GM18507 (cell line): ENCODE measurements at regions not wholly inside any gene's neighbourhood (a gene's known extent, or its start where the extent isn't known, plus 50 kb on each side); places are given as distances from the start of the nearest gene placed in this dataset.

Source experiments
- DNase-seq: peaks from one replicate; pipeline ENCODE4 v3.0.0; 2011; ENCODE audit warnings: low read depth; ENCODE audit not compliant: insufficient read length; ENCODE audit errors: extremely low spot score
- FAIRE-seq: peaks from 2 replicates; lab custom pipeline; 2011; peaks lifted over from hg19 to GRCh38; lab: Jason Lieb, UNC

DNA sequence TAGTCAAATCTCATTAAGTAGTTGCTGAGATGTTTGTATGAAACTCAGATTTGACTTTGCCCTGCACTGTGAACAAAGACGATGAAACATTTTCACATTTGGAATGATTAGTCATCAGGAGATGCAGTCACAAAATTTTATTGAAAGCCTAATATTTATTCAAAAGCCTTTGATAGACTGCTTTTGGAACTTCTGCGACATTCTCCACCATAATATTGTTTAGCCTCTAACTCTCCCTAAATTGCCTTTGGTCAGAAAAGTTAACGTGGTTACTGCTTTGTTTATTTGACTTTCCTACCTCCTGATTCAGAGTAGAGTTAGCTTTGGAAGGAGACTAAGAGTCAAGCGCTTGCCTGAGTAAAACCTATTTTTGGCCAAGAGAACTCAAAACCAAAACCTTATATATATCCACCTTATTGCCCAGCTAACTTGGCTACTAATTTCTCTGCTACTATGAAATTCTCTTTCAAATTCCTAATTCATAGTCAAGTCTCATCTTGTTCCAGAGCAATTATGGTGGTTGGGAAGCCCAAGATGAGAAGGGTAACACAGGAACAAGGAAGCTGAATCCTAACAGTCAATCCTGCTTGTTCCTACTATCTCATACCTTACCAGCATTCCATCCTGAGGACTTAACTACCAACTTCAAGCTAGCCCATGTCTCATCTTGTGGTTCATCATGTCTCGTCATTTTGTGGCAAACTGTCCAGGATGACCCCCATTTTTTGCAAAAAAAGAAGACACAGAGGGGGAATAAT is 429.6 kb downstream of the USP25 start:
- FAIRE-seq = no peak
- DNase-seq = no peak

DNA sequence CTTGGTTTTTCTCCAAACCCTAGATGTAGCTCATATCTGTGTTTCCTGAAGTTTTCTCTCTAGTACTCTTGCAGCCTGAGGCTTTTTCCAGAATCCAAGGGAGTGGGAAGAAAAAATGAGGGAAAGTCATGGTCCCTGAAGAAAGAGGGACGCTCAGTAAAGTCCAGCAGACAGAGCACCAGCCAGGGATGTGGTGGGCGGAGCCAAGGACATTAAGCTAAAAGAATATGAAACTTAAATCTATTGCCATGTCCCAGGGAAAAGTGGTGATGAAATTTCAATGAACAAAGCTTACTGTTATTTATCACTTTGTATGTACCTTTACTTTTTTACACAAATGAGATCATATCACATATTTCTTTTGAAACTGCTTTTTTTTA is 430.2 kb downstream of the USP25 start:
- DNase-seq = no peak
- FAIRE-seq = no peak

DNA sequence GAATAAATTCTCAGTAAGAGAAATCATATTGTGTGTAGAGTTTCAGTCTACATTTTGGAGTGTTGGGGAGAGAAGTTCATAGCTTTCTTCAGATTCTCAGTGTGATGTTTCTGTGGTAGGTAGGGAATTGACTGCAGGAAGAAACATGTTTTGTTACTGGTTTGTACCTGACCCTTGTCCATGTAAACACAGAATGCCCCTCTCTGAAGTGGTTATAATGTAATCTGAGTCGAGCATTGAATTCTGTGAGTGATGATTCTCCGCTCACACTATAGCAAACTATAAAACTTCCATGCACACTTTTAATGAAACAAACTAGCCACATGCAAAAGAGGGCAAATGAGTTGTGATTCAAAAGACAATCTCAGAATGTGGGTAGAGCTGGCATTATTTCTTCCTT is 433.2 kb downstream of the USP25 start:
- no peak for DNase-seq
- no peak for FAIRE-seq

DNA sequence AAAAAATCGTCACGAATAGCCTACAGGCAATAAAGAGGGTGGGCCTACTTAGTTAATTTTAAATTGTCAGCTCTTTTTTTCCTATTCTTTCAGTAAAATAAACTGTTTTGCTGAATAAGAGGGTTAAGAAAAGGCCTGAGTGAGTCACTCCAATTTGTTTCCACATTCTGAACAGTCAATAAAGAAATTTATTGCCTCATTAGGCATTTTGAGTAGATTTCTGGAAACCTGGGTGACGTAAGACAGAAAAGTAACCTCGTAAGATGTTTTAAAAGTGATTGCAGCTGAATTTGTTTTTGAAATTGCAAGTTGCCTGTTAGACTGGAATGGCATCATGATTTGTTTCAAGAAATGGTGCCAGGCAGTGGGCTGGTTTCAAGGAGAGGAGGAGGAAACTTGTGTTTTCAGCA is 439.3 kb downstream of the USP25 start:
- DNase-seq (no peak), FAIRE-seq (no peak)

DNA sequence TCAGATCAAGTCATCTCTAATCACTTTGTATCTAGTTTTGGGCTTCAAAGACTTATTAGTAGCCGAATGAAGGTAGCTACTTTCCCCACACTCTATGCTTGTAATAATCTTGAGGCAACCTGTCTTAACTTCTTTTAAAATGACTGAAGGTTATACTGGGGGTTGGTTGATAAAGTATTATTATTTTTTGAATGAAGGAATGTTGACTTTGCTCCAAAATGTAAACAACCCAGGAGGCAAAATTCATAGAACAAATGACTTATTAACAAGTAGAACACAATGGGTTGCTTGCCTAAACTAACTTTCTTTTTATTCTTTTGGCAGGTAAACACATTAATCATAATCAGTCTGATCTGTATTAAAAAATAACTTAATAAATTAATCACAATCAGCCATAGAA is 440.0 kb downstream of the USP25 start:
- no peak for FAIRE-seq
- DNase-seq = no peak

DNA sequence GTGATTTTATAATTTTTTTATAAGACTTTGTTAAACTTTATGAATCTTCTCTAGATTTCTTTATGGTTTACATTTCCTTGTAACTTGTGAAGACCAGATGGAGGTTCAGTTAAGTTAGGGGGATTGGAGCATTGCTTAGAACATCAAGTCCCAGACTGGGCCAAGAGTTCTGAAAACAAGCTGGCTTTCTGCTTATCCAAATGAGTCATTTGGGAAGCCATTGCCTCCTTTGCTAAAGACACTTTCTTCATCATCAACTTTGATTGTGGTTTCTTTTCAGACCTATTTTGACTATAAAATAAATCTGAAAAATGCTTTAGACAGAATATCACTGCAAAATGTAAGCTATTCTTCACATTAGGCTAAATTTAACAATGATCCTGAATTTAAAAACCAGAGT is 446.8 kb downstream of the USP25 start:
- no peak for FAIRE-seq
- DNase-seq = no peak

DNA sequence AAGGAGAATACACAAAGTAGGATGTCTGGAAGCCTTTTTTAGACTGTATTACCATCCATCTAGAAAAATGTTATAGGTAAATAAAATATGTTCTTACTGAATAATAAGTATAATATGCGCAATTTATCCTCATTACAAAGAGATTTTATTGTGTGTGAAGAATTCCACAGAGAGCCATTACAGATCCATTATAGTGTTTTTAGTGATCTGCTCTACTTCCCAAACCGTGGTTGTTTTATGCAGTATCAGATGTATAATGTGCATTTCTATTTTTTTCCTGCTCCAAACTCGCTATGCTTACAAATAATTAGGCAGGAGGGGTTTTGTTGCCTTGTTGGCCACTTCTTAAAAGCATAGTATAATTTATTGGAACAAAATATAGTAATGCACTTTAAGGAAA is 447.8 kb downstream of the USP25 start:
- FAIRE-seq (no peak), DNase-seq (no peak)

DNA sequence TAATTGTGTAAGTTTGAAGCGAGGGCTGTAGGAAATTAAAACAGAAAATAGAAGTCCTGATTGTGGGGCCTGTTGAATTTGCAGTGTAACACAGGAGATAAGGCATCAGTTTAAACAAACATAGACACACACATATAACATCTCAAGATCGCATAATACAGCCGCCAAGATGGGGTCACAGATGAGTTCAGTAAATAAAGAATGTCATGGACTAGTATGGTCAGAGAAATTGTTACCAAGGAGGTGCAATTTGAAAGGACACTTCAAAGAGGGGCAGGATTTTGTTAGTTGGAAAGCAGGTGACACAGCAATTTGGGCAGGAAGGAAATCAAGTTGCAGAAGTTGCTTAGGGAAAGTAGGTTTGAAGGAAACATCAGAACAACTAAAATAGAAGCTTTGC is 450.0 kb downstream of the USP25 start:
- DNase-seq (no peak), FAIRE-seq (no peak)

DNA sequence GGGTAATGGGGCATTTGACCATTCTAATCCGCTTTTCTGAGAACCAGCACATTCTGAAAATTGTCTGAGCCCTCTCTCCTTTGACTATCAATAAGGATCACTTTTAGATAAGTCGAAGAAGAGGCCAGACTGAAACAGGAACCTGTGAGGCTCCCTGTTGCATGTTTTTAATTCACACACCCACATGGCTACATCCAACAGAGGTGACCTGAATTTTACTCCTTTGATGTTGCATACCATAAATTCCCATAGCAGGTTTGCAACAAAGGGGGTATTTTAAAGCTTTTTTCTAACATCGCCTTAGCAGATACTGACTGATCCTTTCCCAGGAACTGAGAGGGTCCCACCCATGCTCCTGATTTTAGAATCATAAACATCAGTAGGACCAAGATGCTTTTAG is 450.8 kb downstream of the USP25 start:
- FAIRE-seq (no peak), DNase-seq (no peak)

DNA sequence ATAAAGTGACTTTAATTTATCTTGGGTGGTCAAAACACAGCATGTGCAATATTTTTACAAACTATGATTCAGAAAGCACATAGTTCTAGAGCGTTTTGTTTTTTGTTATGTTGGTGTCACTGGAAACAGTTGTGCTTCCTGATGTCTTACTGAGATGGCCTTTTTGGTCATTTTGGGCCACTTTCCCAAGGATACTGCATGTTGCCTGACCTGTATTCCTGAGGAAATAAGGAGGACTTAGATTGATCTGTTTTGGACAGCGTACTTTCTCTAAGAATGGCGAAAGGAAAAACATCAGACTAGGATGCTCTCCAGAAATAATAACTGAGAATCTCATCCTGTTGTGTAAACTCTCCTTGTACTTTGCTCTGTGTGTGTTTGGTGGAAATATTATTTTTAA is 451.2 kb downstream of the USP25 start:
- FAIRE-seq (no peak), DNase-seq (no peak)

DNA sequence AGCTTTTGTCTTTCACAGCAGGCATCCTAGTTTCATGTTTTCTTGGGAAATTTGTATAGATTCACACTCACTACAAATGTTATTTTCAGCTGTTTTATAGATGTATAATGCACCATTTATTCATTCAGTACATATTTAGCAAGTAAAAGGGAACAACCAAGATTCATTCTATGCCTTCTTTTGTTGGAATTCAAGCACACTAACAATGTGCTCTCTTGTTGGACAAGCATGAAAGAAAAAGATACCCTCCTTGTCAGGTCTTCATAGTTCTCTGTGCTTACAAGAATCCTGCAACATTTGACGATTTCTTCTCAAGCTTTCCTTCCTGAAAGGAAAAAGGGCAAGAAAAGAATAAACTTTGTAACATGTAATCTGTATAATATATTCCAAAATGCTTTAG is 456.0 kb downstream of the USP25 start:
- FAIRE-seq = no peak
- DNase-seq = no peak

DNA sequence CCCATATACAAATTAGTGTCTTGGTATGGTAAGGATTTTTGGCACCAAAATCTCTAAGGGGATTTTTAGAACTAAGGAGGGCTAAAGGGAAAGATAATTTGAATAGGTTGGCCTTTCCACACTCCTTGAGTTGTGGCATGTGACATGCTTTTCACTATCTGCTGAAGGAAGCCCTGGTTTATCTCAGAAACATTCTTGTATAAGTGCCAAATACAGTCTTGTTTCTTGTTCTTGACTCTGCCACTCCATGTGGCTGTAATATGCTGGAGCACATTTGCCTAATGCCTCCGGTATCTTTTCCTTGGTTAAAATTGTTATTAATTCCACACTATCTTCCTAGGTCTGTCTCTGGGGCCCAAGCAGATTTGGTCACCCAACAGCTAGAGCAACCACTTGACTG is 457.0 kb downstream of the USP25 start:
- FAIRE-seq = no peak
- no peak for DNase-seq

DNA sequence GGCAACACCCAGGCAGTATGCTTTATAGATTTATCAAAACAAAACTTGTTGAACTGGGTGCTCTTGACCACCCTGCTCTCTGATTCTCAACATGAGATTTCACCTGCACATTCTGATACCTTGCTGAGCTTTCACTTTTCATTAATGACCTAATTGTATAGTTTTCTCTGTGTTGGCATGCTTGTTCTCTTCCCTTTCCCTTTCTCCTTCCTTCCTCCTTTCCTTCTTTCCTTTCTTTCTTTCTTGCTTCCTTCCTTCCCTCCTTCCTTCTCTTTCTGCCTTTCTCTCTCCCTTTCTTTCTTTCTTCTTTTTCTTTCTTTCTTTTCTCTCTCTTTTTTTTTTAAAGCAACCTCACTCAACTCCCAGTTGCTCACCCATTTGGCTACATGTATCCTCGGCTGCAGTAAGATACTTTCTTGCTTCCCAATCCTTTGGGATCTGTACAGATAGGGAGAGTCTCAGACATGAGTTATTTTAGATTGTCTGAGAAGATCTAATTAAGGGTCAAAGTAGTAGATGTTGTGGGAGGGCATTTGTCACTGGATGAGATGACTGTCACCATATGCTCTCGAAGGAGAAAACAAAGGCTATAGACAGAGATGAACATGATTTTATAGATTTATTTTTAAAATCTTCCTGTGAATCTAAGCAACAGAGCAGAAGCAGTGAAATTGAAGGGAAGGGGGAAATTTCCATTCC is 458.0 kb downstream of the USP25 start:
- DNase-seq = no peak
- FAIRE-seq = no peak

DNA sequence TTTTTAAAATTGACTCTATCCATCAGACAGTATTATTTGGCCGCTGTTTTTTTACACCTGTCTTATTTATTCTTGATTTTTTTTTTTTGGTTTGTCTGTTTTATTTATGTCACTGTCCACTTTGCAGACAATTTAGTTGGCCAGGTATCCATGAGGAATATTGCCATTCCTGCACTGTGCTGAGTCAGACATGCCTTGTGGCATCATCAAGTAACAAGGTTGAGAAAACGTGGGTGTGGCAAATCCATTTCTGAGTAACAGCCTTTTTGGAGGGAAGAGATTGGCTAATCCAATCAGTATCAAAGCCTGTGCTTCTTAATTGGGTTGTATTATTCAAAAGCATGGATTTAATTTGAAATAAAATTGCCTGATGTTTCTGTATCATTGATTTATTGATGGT is 463.1 kb downstream of the USP25 start:
- DNase-seq = no peak
- no peak for FAIRE-seq

DNA sequence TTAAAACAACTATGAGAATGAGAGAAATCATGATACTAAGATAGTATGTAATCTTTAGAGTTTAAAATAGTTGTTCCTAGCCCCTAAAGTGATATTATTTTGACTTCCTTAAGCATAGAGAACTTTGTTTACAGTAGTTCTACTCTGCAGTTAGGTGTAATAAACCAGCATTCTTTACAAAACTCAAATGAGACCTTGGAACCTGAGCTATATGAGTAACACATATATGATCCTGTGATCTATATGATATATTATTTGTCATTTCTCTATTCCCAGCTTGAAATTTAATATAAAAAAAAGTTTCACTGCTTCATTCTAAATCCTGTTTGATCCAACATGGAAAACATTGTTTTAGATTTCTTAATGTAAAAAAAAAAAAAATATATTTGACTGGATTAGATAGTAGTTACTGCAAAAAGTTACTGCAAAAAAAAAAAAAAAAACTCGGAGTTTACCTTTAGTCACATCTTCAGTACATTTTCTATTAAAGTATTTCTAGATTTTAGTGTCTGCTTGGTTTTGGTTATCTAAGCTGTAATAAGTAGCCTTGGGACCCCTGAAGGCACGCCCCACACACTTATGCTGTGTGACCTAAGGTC is 463.8 kb downstream of the USP25 start:
- no peak for FAIRE-seq
- DNase-seq = no peak

DNA sequence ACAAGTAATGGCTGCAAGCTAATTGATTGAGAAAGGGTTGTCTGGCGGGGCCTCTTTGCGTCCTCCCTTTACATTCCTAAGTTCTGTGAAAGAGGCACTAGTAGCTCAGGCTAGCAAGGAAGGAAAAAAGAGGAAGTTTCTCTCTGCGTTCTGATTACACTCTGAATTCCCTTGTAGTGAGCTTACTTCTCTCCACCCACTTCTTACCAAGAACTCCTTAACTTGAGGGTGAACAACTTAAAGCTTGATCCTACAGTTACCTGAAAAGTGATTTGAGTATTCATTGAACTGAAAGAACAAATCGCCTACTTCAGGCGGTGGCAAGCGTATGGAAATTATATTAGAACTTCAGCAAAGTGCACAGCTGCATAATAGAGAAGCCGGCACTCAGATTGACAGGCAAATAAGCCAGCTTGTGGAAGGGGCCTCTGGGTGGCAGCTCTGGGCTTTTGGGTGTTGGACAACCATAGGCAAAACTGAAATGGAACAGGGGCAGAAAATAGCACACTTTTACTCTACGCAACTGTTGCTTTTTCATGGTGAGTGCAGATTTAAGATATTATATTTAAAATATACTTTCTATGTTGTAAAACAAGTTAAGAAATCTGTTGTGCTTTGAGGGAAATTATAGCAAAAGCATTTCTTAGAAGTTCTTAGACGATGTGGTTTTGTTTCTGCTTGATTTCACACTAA is 464.5 kb downstream of the USP25 start:
- no peak for FAIRE-seq
- no peak for DNase-seq

DNA sequence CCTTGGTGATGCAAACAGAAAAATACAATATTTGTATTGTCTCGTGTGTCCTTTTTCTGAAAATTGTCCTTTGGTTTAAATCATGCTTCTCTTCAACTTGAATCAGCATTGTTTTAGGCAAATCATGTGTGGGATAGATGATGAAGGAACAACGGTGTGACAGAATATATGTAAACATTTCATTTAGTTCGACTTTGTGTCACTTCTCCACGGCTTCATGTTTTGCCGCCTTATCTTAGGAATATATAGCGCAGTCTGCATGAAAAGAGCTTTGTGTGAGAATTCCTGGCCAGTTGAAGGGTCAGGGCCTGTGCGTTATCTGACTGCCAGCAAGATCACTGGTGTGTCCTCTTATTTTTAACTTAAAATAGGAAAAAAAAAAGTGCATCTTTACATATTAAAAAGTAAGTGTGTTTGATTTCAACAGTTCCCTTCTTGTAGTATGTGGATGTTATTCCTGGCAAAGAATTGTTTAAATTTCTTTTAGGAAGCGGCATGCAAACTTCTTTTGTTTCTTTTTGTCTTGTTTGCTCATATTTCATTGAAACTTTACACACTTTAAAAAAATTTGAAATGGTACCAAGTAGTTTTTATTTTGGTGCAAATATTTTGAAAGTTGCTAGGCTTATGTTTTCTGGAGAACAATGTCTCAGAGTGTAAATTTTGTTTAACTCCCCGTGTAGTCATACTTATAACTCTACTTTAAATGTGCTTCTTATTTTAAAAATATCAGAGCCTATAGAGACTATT is 465.2 kb downstream of the USP25 start:
- FAIRE-seq = no peak
- no peak for DNase-seq

DNA sequence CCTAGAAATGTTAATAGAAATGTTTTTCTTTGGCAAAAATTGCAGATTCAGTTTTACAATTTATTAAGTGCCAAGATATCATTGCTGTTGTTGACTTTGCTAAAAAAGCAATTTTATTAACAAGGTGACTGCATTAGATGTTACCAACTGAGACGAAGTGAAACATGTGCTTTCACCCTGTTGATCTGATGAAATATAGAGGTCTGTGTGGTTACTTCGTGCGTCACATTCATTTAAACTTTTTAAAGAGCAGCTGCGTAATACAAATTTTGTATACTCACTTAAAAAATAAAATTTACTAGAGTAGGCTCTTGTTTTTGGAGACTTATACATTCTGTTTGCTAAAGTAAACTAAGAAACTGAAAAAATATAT is 465.7 kb downstream of the USP25 start:
- FAIRE-seq = no peak
- no peak for DNase-seq

DNA sequence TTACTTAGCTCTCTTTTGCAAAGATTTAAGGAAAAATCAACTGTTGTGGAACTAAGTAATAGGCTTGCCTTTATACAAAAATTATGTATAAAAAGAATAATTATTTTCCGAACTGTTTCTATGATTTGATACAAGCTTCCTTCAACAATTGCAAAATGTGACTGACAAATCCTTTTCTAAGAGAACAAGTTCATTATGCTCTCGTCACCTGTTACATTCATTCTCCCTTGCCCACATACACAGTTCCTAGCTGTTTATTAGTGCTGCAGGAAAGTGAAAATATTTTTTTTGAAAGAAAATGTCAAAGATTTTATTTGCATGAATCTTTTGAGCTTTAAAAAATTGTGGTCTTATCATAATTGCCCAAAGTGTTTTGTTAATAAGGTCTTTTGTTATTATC is 466.2 kb downstream of the USP25 start:
- DNase-seq = no peak
- FAIRE-seq = no peak

DNA sequence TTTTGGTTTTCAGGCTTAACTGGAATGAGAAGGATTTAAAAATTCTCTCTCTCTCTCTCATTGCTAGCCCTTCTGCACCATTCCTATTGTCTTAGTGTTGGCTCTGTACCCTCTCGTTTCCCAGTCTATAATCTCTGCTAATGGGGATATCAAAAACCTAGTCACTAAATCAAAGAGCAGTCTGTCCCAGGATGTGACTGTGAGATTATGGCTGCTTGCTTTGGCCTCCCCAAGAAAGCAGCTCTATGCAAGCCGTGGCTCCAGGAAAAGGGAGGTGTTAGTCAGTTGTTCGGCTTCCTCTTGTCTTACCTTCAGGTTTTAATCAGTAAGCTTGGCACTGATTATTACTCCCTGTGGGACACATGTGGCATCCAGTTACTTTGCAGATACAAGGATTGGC is 468.8 kb downstream of the USP25 start:
- FAIRE-seq = no peak
- no peak for DNase-seq
